GM12865 (cell line): ENCODE measurements at regions not wholly inside any gene's neighbourhood (a gene's known extent, or its start where the extent isn't known, plus 50 kb on each side); places are given as distances from the start of the nearest gene placed in this dataset.

Experiments used
- DNase-seq: peaks from one replicate; pipeline ENCODE4 v3.0.0; 2010; ENCODE audit warnings: low read depth
- H3K4me3 ChIP-seq: 2 replicates; pipeline ENCODE4 v1.5.1; 2011; ENCODE audit warnings: mild to moderate bottlenecking, low read depth, low read length, control low read depth
- CTCF ChIP-seq: IDR thresholded peaks from 2 replicates; pipeline ENCODE4 v1.5.1; 2011; ENCODE audit warnings: low read length, control low read depth, low read depth, inconsistent platforms; ENCODE audit not compliant: insufficient read depth; ENCODE audit errors: missing control alignments

DNA sequence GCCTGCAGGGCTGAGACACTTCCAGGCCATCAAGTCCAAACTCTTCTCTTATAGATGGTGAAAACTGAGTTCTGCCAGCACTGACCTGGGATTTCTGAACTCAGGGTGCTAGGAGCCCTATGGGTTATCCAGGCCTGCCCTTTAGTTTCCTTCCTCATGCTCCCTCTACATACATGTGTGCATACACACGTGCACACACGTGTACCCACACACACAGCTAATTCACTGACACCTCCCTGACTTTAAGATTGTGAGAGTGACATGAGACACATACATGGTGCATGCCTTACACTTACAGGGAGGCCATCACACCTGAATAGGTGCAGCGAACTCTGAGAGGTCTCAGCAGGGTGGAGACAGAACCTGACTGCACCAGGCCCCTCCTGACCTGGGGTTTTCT, 267.4 kb downstream of the CYP26B1 start:
- no peak for TF ChIP-seq CTCF
- H3K4me3 ChIP-seq = no peak overlapping the region
- DNase-seq = no peak

GRCh38 chr2:71879509-71880184, 268.0 kb downstream of the CYP26B1 start:
- no peak for TF ChIP-seq CTCF
- no peak for DNase-seq

GRCh38 chr2:71878626-71879508, 268.8 kb downstream of the CYP26B1 start:
- TF ChIP-seq CTCF = no peak
- no peak for DNase-seq

More at GRCh38 chr2:71879509-71880184, 268.0 kb downstream of the CYP26B1 start:
- H3K4me3 ChIP-seq = no peak overlapping the region

GRCh38 chr2:71877636-71878035, 270.0 kb downstream of the CYP26B1 start:
- H3K4me3 ChIP-seq = no peak overlapping the region
- no peak for DNase-seq
- TF ChIP-seq CTCF = no peak

More at GRCh38 chr2:71878626-71879508, 268.8 kb downstream of the CYP26B1 start:
- no peak overlapping the region for H3K4me3 ChIP-seq

GRCh38 chr2:71876542-71877451, 270.9 kb downstream of the CYP26B1 start:
- DNase-seq = no peak
- H3K4me3 ChIP-seq = no peak overlapping the region
- no peak for TF ChIP-seq CTCF

- DNase-seq = no peak
- H3K4me3 ChIP-seq = no peak overlapping the region
- no peak for TF ChIP-seq CTCF
These were observed 275.1 kb downstream of the CYP26B1 start for GRCh38 chr2:71872466-71873051.
